Muscle of leg (tissue), 3 donors: ENCODE measurements at regions not wholly inside any gene's neighbourhood (a gene's known extent, or its start where the extent isn't known, plus 50 kb on each side); places are given as distances from the start of the nearest gene placed in this dataset.

Experiments used
- DNase-seq: peaks from one replicate; pipeline ENCODE4 v3.0.0; 2013
- H3K27ac ChIP-seq: one replicate; pipeline ENCODE4 v1.5.1; 2013; ENCODE audit warnings: mild to moderate bottlenecking, low read length, control low read depth
- H3K27me3 ChIP-seq: one replicate; pipeline ENCODE4 v1.6.1; 2013; ENCODE audit warnings: low read length; ENCODE audit not compliant: control insufficient read depth, insufficient read depth
- H3K36me3 ChIP-seq: one replicate; pipeline ENCODE4 v1.6.1; 2013; ENCODE audit warnings: low read length; ENCODE audit not compliant: control insufficient read depth, insufficient read depth
- H3K4me1 ChIP-seq: one replicate; pipeline ENCODE4 v1.6.1; 2013; ENCODE audit warnings: low read length; ENCODE audit not compliant: control insufficient read depth, insufficient read depth
- H3K4me3 ChIP-seq: one replicate; pipeline ENCODE4 v1.5.1; 2013; ENCODE audit warnings: low read length, control low read depth
- H3K9me3 ChIP-seq: replicated peaks from 2 replicates; pipeline ENCODE4 v1.6.1; 2013; ENCODE audit warnings: low read depth, low read length; ENCODE audit not compliant: control insufficient read depth
- WGBS: methylation state at CpG from one replicate; pipeline ENCODE4 v1.1.5; 2013; ENCODE audit warnings: missing lambda C conversion rate; ENCODE audit not compliant: insufficient coverage; 5-methylcytosine and 5-hydroxymethylcytosine counted together

DNA sequence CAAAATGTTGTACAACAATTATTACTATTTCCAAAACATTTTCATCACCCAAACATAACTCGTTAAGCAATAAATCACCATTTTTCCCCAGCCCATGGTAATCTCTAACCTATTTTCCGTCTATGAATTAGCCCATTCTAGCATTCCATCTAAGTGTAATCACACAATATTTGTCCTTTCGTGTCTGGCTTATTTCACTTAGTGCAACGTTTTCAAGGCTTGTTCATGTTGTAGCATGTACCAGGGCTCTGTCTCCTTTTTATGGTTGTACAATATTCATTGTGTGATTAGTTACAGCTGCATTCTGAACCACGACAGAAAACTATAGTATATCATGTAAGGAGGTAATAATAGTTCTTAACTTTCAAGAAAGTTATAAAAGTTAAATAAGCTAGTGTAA, 656.0 kb upstream of the HS3ST1 start:
- WGBS: 89% methylated on average over 2 of the region's 5 CpGs
- no peaks in the 10 kb centered on the region for H3K4me1 ChIP-seq
- H3K27me3 ChIP-seq: no peaks in the 10 kb centered on the region
- H3K4me3 ChIP-seq: no peak overlapping the region
- no peak overlapping the region for H3K27ac ChIP-seq
- no peaks in the 10 kb centered on the region for H3K36me3 ChIP-seq
- DNase-seq: no peak
- peaks cover 2% of the 10 kb centered on the region for H3K9me3 ChIP-seq

DNA sequence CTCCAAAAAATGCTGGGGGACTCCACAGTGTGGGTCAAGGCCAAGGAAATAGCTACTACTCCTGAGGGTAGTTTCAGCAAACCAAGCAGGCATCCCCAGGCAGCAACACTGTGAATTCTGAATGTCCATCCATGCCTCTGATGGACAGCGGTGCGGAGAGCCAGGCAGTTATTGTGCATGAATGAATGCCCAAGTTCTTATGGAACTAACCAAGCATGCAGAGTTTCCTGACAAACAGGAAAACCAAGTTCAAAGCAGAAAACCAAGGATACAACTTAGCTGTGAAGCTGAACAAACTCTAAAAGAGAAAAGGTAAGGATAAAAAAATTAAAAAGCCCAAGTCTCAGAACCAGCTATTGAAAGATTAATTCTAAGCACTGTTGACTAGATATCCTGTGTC, 642.6 kb upstream of the HS3ST1 start:
- Histone ChIP-seq H3K9me3 (no peaks in the 10 kb centered on the region), H3K4me3 (no peak overlapping the region)
- no CpG with 5 or more reads among the region's 2 CpGs for WGBS

DNA sequence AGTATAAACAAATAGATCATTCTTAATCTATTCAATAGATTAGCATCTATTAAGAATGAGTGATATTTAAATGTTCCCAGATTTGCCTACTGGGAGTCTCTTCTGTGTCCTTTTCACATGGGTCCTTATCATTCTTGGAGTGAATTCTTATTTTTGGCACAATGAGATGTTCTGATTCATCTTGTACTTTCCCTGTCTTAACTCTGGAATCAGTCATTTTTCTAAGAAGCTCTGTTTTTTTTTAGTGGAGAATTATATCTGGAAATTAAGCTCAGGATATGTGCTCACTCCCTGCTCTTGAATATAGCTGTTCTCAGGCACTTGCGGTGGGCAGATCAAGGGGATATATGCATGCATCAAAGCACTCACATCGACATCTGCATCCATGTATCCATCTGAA, 625.3 kb upstream of the HS3ST1 start:
- no peak for DNase-seq
- peaks cover 23% of the 10 kb centered on the region for H3K9me3 ChIP-seq
- H3K4me1 ChIP-seq: no peaks in the 10 kb centered on the region
- H3K4me3 ChIP-seq: no peak overlapping the region
- no peak overlapping the region for H3K27ac ChIP-seq
- 81% methylated on average over 2 of the region's 2 CpGs for WGBS
- no peaks in the 10 kb centered on the region for H3K27me3 ChIP-seq
- H3K36me3 ChIP-seq: no peaks in the 10 kb centered on the region

More for the DNA sequence above, 642.6 kb upstream of the HS3ST1 start:
- no peak for DNase-seq
- H3K27ac ChIP-seq: no peak overlapping the region
- no peaks in the 10 kb centered on the region for H3K27me3 ChIP-seq
- H3K4me1 ChIP-seq: no peaks in the 10 kb centered on the region
- H3K36me3 ChIP-seq: no peaks in the 10 kb centered on the region

DNA sequence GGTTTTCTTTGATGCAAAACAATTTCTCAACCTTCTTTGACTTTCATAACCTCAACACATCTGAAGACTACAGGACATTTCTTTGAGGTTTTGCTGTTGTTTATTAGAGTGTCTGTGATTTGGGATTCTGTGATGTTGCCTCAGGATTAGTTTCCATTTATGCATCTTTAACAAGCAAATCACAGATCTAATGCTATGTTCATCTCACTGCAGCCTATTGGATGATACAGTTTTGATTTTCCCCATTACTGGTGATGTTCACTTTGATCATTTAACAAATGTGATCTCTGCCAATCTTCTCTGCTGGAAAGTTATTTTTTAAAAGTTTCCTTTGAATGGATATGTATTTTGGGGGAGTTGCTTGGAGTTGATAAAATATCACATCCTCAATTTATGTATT, 624.9 kb upstream of the HS3ST1 start:
- Histone ChIP-seq H3K4me3 (no peak overlapping the region), H3K27ac (no peak overlapping the region), H3K9me3 (peaks cover 23% of the 10 kb centered on the region), H3K27me3 (no peaks in the 10 kb centered on the region), H3K36me3 (no peaks in the 10 kb centered on the region), H3K4me1 (no peaks in the 10 kb centered on the region)
- no peak for DNase-seq

DNA sequence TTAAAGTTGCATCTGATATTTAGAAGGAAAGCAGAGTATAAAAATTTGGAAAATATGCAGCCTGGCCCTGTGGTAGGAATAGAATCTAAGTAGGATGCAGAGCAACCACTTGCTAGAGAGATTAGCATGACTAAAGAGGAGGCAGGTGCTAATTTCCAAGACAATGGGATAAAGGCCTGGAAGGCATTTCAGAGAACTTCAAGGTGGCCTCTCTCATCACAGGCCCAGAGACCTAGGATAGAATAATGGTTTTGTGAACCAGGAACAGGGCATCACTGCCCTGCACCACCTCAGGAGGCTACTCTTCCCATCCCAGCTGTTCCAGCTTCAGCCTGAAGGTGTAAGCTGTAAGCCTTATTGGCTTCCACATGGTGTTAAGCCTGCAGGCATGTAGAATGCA, 621.7 kb upstream of the HS3ST1 start:
- Histone ChIP-seq H3K4me1 (no peaks in the 10 kb centered on the region), H3K27me3 (no peaks in the 10 kb centered on the region), H3K4me3 (no peak overlapping the region), H3K27ac (no peak overlapping the region), H3K9me3 (peaks cover 20% of the 10 kb centered on the region), H3K36me3 (no peaks in the 10 kb centered on the region)
- no peak for DNase-seq

DNA sequence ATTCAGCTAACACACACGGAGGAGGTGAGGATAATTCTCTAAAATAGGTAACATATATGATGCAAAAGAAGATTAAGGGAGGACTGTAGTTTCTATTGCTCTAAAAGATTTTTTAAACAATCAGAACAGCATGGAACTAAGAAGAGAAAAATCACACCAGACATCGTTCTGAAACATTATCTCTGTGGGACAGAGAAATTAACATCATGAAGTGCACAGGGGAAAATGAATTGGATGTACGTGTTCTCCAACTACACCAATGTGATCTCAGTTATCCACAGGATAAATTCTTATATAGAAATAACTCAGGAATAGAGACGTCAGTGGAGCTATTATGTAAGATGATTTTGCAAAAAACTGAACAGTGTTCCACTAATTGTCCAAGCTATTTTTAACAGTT, 614.1 kb upstream of the HS3ST1 start:
- DNase-seq: no peak
- H3K4me3 ChIP-seq: no peak overlapping the region
- H3K9me3 ChIP-seq: peaks cover 12% of the 10 kb centered on the region
- H3K27ac ChIP-seq: no peak overlapping the region
- no peaks in the 10 kb centered on the region for H3K27me3 ChIP-seq
- H3K4me1 ChIP-seq: no peaks in the 10 kb centered on the region
- no CpG with 5 or more reads among the region's 4 CpGs for WGBS
- H3K36me3 ChIP-seq: no peaks in the 10 kb centered on the region

DNA sequence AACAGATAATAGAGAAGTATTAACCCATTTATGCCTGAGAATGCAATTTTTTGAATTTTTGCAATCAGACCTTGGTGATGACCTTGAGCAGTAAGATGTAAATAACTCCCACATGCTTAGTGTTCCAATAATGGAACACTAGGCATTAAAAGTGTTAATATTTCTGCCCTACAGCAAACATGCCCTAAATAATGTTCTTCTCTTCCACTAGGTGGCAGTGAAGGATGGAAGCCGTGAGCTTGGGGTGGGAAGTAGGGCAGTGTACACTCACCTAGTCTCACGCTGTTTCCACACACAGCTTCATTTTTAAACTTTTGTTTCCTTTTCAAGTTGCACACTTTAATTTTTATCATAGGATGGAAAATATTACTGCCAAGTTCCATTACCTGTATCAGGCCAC, 613.1 kb upstream of the HS3ST1 start:
- no peaks in the 10 kb centered on the region for H3K27me3 ChIP-seq
- H3K4me3 ChIP-seq: no peak overlapping the region
- H3K36me3 ChIP-seq: no peaks in the 10 kb centered on the region
- H3K4me1 ChIP-seq: no peaks in the 10 kb centered on the region
- peaks cover 15% of the 10 kb centered on the region for H3K9me3 ChIP-seq
- H3K27ac ChIP-seq: no peak overlapping the region
- peak; percentile 1 for DNase-seq
- WGBS: no CpG with 5 or more reads among the region's 2 CpGs

DNA sequence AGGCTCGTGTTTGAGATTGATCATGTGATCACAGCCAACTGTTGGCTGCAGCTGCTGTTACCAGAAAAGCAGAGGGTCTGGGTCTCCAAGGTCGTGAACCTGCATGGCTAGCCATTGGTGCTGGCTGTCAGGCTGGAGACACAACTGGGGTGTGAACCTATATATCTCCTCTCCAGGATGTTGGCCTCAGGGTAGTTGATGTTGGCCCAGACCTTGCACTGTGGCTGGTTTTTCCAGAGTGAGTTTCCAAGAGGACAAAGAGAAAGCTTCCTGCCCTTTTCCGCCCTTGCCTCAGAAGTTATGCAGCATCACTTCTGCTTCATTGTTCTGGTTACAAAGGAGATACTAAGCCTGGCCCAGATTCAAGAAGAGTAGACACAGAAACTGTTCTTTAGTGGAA, 607.8 kb upstream of the HS3ST1 start:
- WGBS: 64% methylated on average over 3 of the region's 3 CpGs
- Histone ChIP-seq H3K27me3 (no peaks in the 10 kb centered on the region), H3K4me3 (no peak overlapping the region), H3K4me1 (no peaks in the 10 kb centered on the region), H3K27ac (no peak overlapping the region), H3K36me3 (no peaks in the 10 kb centered on the region), H3K9me3 (peaks cover 16% of the 10 kb centered on the region)
- DNase-seq: peak; percentile 0

DNA sequence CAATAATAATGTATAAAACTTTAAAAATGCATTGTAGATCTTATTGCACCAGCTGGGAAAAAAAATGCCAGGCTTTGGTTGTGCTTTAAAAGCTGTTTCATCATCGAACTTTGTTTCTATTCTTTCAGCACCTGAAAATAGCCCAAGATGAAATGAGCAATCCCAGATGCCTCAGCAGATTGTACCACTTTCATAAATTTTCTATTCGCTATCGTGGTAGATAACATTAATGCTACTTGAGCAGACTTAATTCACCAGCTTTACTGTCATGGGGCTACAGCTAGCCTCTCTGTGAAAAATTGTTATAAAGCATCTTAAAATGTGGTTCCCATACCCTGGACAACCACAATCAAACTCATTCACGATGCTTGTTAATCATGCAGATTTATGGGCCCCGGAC, 599.6 kb upstream of the HS3ST1 start:
- WGBS: 86% methylated on average over 3 of the region's 5 CpGs
- DNase-seq: no peak
- Histone ChIP-seq H3K36me3 (no peaks in the 10 kb centered on the region), H3K4me1 (no peaks in the 10 kb centered on the region), H3K9me3 (peaks cover 9% of the 10 kb centered on the region), H3K27me3 (no peaks in the 10 kb centered on the region), H3K4me3 (no peak overlapping the region), H3K27ac (no peak overlapping the region)

DNA sequence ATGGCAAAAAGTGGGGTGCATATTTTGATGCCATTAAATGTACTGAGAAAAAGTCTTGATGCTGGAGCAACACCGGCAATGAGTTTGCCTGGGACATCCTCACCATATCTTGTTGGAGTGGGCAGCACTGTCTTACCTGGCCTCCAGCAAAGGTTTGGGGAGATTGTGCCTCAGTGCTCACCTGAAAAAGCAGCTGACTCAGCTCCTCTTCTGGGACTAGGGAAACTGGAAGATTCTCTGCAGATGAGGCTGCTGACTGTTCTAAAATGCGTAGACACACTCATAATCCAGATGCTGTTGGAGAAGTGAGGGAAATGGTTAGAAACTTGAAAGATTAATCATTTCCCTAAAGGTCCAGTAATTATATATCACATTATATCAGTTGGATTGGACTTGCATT, 593.7 kb upstream of the HS3ST1 start:
- WGBS: 90% methylated on average over 1 of the region's 2 CpGs
- no peak overlapping the region for H3K27ac ChIP-seq
- no peaks in the 10 kb centered on the region for H3K36me3 ChIP-seq
- no peaks in the 10 kb centered on the region for H3K27me3 ChIP-seq
- no peak overlapping the region for H3K4me3 ChIP-seq
- H3K9me3 ChIP-seq: peaks cover 7% of the 10 kb centered on the region
- no peaks in the 10 kb centered on the region for H3K4me1 ChIP-seq
- no peak for DNase-seq

DNA sequence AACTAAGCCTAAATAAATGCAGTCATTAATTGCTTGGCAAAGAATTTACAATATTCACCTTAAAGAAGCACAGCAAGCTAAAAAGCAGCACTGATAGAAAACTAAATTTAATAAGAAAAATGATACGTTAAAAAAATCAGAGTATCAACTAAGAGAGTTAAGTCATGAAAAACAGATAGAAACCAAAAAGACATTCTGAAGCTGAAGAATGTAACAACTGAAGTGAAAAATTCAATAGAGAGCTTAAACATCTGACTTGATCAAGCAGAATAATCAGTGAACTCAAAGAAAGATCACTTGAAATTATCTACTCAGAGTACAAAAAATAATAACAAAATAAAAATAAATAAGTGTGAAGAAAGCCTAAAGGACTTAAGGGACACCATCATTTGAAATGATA, 588.0 kb upstream of the HS3ST1 start:
- no peaks in the 10 kb centered on the region for H3K4me1 ChIP-seq
- H3K36me3 ChIP-seq: no peaks in the 10 kb centered on the region
- no peak overlapping the region for H3K4me3 ChIP-seq
- H3K27me3 ChIP-seq: no peaks in the 10 kb centered on the region
- no CpG with 5 or more reads among the region's 1 CpG for WGBS
- H3K9me3 ChIP-seq: peaks cover 3% of the 10 kb centered on the region
- DNase-seq: no peak
- no peak overlapping the region for H3K27ac ChIP-seq
